ENCODE measurements at regions not wholly inside any gene's neighbourhood (a gene's known extent, or its start where the extent isn't known, plus 50 kb on each side); places are given as distances from the start of the nearest gene placed in this dataset.

GRCh38 chr15:85906640-85907039 lies 111.9 kb upstream of the KLHL25 start:
- no peak for TF ChIP-seq CTCF (conservative IDR thresholded peaks at IDR 0.05 in 1 of 2, IDR thresholded peaks at IDR 0.05 in 1 of 2; ENCODE audit: low read depth in 1 of 2, low read length in 2 of 2)
- TF ChIP-seq EZH2 (IDR thresholded peaks at IDR 0.05; ENCODE audit: low read length, missing control alignments), result no peak
